ENCODE measurements at regions not wholly inside any gene's neighbourhood (a gene's known extent, or its start where the extent isn't known, plus 50 kb on each side); places are given as distances from the start of the nearest gene placed in this dataset.

- no peak for TF ChIP-seq MAFK (IDR thresholded peaks at IDR 0.05; ENCODE audit: partially characterized antibody)
- TF ChIP-seq, protein P1, sequence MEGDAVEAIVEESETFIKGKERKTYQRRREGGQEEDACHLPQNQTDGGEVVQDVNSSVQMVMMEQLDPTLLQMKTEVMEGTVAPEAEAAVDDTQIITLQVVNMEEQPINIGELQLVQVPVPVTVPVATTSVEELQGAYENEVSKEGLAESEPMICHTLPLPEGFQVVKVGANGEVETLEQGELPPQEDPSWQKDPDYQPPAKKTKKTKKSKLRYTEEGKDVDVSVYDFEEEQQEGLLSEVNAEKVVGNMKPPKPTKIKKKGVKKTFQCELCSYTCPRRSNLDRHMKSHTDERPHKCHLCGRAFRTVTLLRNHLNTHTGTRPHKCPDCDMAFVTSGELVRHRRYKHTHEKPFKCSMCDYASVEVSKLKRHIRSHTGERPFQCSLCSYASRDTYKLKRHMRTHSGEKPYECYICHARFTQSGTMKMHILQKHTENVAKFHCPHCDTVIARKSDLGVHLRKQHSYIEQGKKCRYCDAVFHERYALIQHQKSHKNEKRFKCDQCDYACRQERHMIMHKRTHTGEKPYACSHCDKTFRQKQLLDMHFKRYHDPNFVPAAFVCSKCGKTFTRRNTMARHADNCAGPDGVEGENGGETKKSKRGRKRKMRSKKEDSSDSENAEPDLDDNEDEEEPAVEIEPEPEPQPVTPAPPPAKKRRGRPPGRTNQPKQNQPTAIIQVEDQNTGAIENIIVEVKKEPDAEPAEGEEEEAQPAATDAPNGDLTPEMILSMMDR (IDR thresholded peaks at IDR 0.05) = no peak
- TF ChIP-seq, protein P2, sequence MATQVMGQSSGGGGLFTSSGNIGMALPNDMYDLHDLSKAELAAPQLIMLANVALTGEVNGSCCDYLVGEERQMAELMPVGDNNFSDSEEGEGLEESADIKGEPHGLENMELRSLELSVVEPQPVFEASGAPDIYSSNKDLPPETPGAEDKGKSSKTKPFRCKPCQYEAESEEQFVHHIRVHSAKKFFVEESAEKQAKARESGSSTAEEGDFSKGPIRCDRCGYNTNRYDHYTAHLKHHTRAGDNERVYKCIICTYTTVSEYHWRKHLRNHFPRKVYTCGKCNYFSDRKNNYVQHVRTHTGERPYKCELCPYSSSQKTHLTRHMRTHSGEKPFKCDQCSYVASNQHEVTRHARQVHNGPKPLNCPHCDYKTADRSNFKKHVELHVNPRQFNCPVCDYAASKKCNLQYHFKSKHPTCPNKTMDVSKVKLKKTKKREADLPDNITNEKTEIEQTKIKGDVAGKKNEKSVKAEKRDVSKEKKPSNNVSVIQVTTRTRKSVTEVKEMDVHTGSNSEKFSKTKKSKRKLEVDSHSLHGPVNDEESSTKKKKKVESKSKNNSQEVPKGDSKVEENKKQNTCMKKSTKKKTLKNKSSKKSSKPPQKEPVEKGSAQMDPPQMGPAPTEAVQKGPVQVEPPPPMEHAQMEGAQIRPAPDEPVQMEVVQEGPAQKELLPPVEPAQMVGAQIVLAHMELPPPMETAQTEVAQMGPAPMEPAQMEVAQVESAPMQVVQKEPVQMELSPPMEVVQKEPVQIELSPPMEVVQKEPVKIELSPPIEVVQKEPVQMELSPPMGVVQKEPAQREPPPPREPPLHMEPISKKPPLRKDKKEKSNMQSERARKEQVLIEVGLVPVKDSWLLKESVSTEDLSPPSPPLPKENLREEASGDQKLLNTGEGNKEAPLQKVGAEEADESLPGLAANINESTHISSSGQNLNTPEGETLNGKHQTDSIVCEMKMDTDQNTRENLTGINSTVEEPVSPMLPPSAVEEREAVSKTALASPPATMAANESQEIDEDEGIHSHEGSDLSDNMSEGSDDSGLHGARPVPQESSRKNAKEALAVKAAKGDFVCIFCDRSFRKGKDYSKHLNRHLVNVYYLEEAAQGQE (IDR thresholded peaks at IDR 0.05) = no peak
- no peak for TF ChIP-seq POLR2AphosphoS2 (conservative IDR thresholded peaks at IDR 0.05; ENCODE audit: low read length)
- TF ChIP-seq NR3C1 (IDR thresholded peaks at IDR 0.05) = no peak
- no peak for TF ChIP-seq USF2 (IDR thresholded peaks at IDR 0.05)
Observed at GRCh38 chrX:2584251-2585157, 83.7 kb upstream of the DHRSX start.
